ENCODE measurements at regions not wholly inside any gene's neighbourhood (a gene's known extent, or its start where the extent isn't known, plus 50 kb on each side); places are given as distances from the start of the nearest gene placed in this dataset.
"Not testable (repeated sequence)": the region's sequence is repeated elsewhere in the genome, so short reads cannot be mapped to it uniquely, and the experiment has no call there.

DNA sequence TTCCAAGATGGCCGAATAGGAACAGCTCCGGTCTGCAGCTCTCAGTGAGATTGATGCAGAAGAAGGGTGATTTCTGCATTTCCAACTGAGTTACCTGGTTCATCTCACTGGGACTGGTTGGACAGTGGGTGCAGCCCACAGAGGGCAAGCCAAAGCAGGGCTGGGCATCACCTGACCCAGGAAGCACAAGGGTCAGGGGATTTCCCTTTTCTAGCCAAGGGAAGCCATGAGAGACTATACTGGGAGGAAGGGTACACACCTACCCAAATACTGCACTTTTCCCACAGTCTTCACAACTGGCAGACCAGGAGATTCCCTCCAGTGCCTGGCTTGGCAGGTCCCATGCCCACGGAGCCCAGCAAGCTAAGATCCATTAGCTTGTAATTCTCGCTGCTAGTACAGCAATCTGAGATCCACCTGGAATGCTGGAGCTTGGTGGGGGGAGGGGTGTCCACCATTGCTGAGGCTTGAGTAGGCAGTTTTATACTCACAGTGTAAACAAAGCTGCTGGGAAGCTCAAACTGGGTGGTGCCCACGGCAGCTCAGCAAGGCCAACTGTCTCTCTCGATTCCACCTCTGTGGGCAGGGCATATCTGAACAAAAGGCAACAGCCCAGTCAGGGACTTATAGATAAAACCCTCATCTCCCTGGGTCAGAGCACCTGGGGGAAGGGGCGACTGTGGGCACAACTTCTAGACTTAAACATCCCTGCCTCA, 365.8 kb downstream of the SPRY2 start:
- TF ChIP-seq, protein P1, sequence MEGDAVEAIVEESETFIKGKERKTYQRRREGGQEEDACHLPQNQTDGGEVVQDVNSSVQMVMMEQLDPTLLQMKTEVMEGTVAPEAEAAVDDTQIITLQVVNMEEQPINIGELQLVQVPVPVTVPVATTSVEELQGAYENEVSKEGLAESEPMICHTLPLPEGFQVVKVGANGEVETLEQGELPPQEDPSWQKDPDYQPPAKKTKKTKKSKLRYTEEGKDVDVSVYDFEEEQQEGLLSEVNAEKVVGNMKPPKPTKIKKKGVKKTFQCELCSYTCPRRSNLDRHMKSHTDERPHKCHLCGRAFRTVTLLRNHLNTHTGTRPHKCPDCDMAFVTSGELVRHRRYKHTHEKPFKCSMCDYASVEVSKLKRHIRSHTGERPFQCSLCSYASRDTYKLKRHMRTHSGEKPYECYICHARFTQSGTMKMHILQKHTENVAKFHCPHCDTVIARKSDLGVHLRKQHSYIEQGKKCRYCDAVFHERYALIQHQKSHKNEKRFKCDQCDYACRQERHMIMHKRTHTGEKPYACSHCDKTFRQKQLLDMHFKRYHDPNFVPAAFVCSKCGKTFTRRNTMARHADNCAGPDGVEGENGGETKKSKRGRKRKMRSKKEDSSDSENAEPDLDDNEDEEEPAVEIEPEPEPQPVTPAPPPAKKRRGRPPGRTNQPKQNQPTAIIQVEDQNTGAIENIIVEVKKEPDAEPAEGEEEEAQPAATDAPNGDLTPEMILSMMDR (IDR thresholded peaks at IDR 0.05 in 8 of 11, conservative IDR thresholded peaks at IDR 0.05 in 3 of 11), result not testable (repeated sequence)
- not testable (repeated sequence) for TF ChIP-seq POLR2A (IDR thresholded peaks at IDR 0.05)

Data from spleen (tissue), 7 donors.